ENCODE measurements at regions not wholly inside any gene's neighbourhood (a gene's known extent, or its start where the extent isn't known, plus 50 kb on each side); places are given as distances from the start of the nearest gene placed in this dataset.

- H4K20me1 ChIP-seq (ENCODE audit: low read depth, low read length), result no peaks in the 10 kb centered on the region
- no peak overlapping the region for H3K4me3 ChIP-seq (ENCODE audit: insufficient read depth, low read length, poor library complexity, severe bottlenecking)
- no peak overlapping the region for H2AFZ ChIP-seq (ENCODE audit: low read depth, low read length, severe bottlenecking)
- H3K27ac ChIP-seq (ENCODE audit: low read depth, low read length), result no peak overlapping the region
- H3K9me3 ChIP-seq (ENCODE audit: insufficient read depth, low read length), result no peaks in the 10 kb centered on the region
- H3K27me3 ChIP-seq (ENCODE audit: low read length), result no peaks in the 10 kb centered on the region
- no peaks in the 10 kb centered on the region for H3K36me3 ChIP-seq (ENCODE audit: low read length)
- no peaks in the 10 kb centered on the region for H3K79me2 ChIP-seq (ENCODE audit: insufficient read depth, low read length)
- H3F3A ChIP-seq (ENCODE audit: insufficient read depth), result no peaks in the 10 kb centered on the region
- H3K9me2 ChIP-seq (replicated peaks; ENCODE audit: insufficient read depth, low read length), result 0 out of 2 replicates have a peak, but pooled peaks cover 2% of the 10 kb centered on the region
- no peak overlapping the region for H3K4me2 ChIP-seq (ENCODE audit: low read depth, low read length, poor library complexity, severe bottlenecking)
- no peak for TF ChIP-seq EZH2phosphoT487 (conservative IDR thresholded peaks at IDR 0.05; ENCODE audit: low read length)
- TF ChIP-seq, protein P1, sequence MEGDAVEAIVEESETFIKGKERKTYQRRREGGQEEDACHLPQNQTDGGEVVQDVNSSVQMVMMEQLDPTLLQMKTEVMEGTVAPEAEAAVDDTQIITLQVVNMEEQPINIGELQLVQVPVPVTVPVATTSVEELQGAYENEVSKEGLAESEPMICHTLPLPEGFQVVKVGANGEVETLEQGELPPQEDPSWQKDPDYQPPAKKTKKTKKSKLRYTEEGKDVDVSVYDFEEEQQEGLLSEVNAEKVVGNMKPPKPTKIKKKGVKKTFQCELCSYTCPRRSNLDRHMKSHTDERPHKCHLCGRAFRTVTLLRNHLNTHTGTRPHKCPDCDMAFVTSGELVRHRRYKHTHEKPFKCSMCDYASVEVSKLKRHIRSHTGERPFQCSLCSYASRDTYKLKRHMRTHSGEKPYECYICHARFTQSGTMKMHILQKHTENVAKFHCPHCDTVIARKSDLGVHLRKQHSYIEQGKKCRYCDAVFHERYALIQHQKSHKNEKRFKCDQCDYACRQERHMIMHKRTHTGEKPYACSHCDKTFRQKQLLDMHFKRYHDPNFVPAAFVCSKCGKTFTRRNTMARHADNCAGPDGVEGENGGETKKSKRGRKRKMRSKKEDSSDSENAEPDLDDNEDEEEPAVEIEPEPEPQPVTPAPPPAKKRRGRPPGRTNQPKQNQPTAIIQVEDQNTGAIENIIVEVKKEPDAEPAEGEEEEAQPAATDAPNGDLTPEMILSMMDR (IDR thresholded peaks at IDR 0.05; ENCODE audit: insufficient read depth, low read length, poor library complexity, severe bottlenecking), result no peak
- H3K9ac ChIP-seq (ENCODE audit: low read length), result no peak overlapping the region
Measured at GRCh38 chr10:53401536-53401935, 629.0 kb upstream of the MBL2 start.

DNA sequence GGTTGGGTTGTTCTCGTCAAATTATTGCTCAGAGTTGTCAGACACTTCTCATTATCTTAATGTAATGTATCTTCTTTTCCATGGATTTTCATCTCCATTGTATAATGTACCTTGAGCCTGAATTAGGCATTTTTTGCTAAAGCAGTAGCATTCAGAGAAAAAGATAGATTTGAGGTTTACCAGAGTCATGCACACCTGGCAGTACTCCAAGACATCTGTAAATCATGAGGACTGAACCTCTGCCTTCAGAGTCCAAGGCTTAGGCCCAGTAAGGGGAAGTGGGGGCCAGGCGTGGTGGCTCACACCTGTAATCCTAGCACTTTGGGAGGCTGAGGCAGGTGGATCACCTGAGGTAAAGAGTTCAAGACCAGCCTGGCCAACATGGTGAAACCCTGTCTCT lies 624.3 kb upstream of the MBL2 start:
- H3K9me2 ChIP-seq (replicated peaks; ENCODE audit: insufficient read depth, low read length), result 0 out of 2 replicates have a peak, but pooled peaks cover 4% of the 10 kb centered on the region
- H3K9ac ChIP-seq (ENCODE audit: low read length), result no peak overlapping the region
- no peaks in the 10 kb centered on the region for H4K20me1 ChIP-seq (ENCODE audit: low read depth, low read length)
- H3K27ac ChIP-seq (ENCODE audit: low read depth, low read length), result no peak overlapping the region
- TF ChIP-seq, protein P1 (IDR thresholded peaks at IDR 0.05; ENCODE audit: insufficient read depth, low read length, poor library complexity, severe bottlenecking), result no peak
- no peak for TF ChIP-seq EZH2phosphoT487 (conservative IDR thresholded peaks at IDR 0.05; ENCODE audit: low read length)
- H2AFZ ChIP-seq (ENCODE audit: low read depth, low read length, severe bottlenecking), result no peak overlapping the region
- H3K4me3 ChIP-seq (ENCODE audit: insufficient read depth, low read length, poor library complexity, severe bottlenecking), result no peak overlapping the region
- no peak overlapping the region for H3K4me2 ChIP-seq (ENCODE audit: low read depth, low read length, poor library complexity, severe bottlenecking)
- H3K9me3 ChIP-seq (ENCODE audit: insufficient read depth, low read length), result 0 out of 2 replicates have a peak, but pooled peaks cover 12% of the 10 kb centered on the region
- no peaks in the 10 kb centered on the region for H3K27me3 ChIP-seq (ENCODE audit: low read length)
- no peaks in the 10 kb centered on the region for H3F3A ChIP-seq (ENCODE audit: insufficient read depth)
- no peaks in the 10 kb centered on the region for H3K79me2 ChIP-seq (ENCODE audit: insufficient read depth, low read length)
- H3K36me3 ChIP-seq (ENCODE audit: low read length), result no peaks in the 10 kb centered on the region

DNA sequence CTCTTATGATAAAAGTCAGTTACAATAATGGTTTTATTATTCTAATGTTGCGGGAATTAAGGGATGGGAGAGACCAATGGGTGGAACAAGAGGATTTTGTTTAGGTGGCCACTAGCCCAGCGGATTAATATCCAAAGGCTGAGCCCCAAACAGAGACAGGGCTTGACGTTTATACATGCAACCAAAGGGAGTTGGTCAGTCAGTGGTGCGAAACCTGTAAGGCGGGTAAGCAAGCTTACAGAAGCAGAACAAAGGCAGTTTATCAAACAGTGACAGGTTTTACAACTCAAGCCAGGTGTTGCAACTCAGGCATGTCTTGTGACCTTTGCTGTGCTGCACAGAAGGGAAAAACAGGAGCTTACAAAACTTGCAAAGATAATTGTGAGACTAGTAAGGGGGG lies 622.9 kb upstream of the MBL2 start:
- Histone ChIP-seq H3K4me3 (ENCODE audit: insufficient read depth, low read length, poor library complexity, severe bottlenecking) (no peak overlapping the region), H3F3A (ENCODE audit: insufficient read depth) (no peaks in the 10 kb centered on the region), H3K9me2 (replicated peaks; ENCODE audit: insufficient read depth, low read length) (0 out of 2 replicates have a peak, but pooled peaks cover 4% of the 10 kb centered on the region), H3K4me2 (ENCODE audit: low read depth, low read length, poor library complexity, severe bottlenecking) (no peak overlapping the region), H3K9me3 (ENCODE audit: insufficient read depth, low read length) (0 out of 2 replicates have a peak, but pooled peaks cover 12% of the 10 kb centered on the region), H3K79me2 (ENCODE audit: insufficient read depth, low read length) (no peaks in the 10 kb centered on the region), H3K36me3 (ENCODE audit: low read length) (no peaks in the 10 kb centered on the region), H2AFZ (ENCODE audit: low read depth, low read length, severe bottlenecking) (no peak overlapping the region), H3K27me3 (ENCODE audit: low read length) (no peaks in the 10 kb centered on the region), H4K20me1 (ENCODE audit: low read depth, low read length) (no peaks in the 10 kb centered on the region), H3K27ac (ENCODE audit: low read depth, low read length) (no peak overlapping the region), H3K9ac (ENCODE audit: low read length) (no peak overlapping the region)
- no peak for TF ChIP-seq EZH2phosphoT487 (conservative IDR thresholded peaks at IDR 0.05; ENCODE audit: low read length)
- TF ChIP-seq, protein P1 (IDR thresholded peaks at IDR 0.05; ENCODE audit: insufficient read depth, low read length, poor library complexity, severe bottlenecking), result no peak

Measured in SU-DHL-6 (cell line).